ENCODE measurements at regions not wholly inside any gene's neighbourhood (a gene's known extent, or its start where the extent isn't known, plus 50 kb on each side); places are given as distances from the start of the nearest gene placed in this dataset.

- CTCF ChIA-PET: no interaction called here
- no peak overlapping the region for H3K4me3 ChIP-seq (ENCODE audit: low read depth in 2 of 2, low read length in 2 of 2)
- ATAC-seq: no peak
- no peak for DNase-seq (ENCODE audit: low read depth, low spot score)
- TF ChIP-seq CTCF (IDR thresholded peaks at IDR 0.05): no peak
- TF ChIP-seq TCF7L2 (IDR thresholded peaks at IDR 0.05; ENCODE audit: low read depth, low read length): no peak
- no peak for TF ChIP-seq REST (IDR thresholded peaks at IDR 0.05; ENCODE audit: insufficient read depth in 1 of 2, low read depth in 2 of 2, low read length in 1 of 2)
- TF ChIP-seq SIN3A (IDR thresholded peaks at IDR 0.05; ENCODE audit: borderline replicate concordance, insufficient read depth, low read depth, low read length): no peak
- TF ChIP-seq POLR2AphosphoS5 (IDR thresholded peaks at IDR 0.05; ENCODE audit: low read depth, low read length): no peak
- no peak overlapping the region for H3K27ac ChIP-seq (ENCODE audit: low read length)
- BruUV-seq (replicated peaks): no TSS peak
- POLR2A ChIA-PET: no interaction called here
- H3K36me3 ChIP-seq (ENCODE audit: control insufficient read depth, insufficient read depth, low read length): no peaks in the 10 kb centered on the region
- H3K4me1 ChIP-seq (ENCODE audit: control insufficient read depth, insufficient read depth, low read length): no peaks in the 10 kb centered on the region
- intact Hi-C loops (cut with micrococcal nuclease; ENCODE audit: unreplicated experiment): no loop called here
- H3K27me3 ChIP-seq (ENCODE audit: control insufficient read depth, insufficient read depth, low read length): no peaks in the 10 kb centered on the region
- in situ Hi-C loops (cut with HindIII; ENCODE audit: low pct_unique_long_range_greater_than_20kb, low sequenced_read_pairs): no loop called here
- no peaks in the 10 kb centered on the region for H3K9me3 ChIP-seq (ENCODE audit: control insufficient read depth, insufficient read depth, low read depth, low read length)
These were observed 235.8 kb upstream of the TNP1 start for GRCh38 chr2:217095511-217096205.

GRCh38 chr2:217092710-217093379, 233.0 kb upstream of the TNP1 start:
- ChIA-PET POLR2A (no interaction called here), CTCF (no interaction called here)
- TF ChIP-seq SIN3A (IDR thresholded peaks at IDR 0.05; ENCODE audit: borderline replicate concordance, insufficient read depth, low read depth, low read length) (no peak), TCF7L2 (IDR thresholded peaks at IDR 0.05; ENCODE audit: low read depth, low read length) (no peak)
- no peak overlapping the region for H3K4me3 ChIP-seq (ENCODE audit: low read depth in 2 of 2, low read length in 2 of 2)
- H3K27me3 ChIP-seq (ENCODE audit: control insufficient read depth, insufficient read depth, low read length): no peaks in the 10 kb centered on the region
- no TSS peak for BruUV-seq (replicated peaks)
- H3K9me3 ChIP-seq (ENCODE audit: control insufficient read depth, insufficient read depth, low read depth, low read length): no peaks in the 10 kb centered on the region
- ATAC-seq (no peak), DNase-seq (ENCODE audit: low read depth, low spot score) (no peak)
- intact Hi-C loops (cut with micrococcal nuclease; ENCODE audit: unreplicated experiment): no loop called here
- no peak overlapping the region for H3K27ac ChIP-seq (ENCODE audit: low read length)
- in situ Hi-C loops (cut with HindIII; ENCODE audit: low pct_unique_long_range_greater_than_20kb, low sequenced_read_pairs): no loop called here
- no peaks in the 10 kb centered on the region for H3K36me3 ChIP-seq (ENCODE audit: control insufficient read depth, insufficient read depth, low read length)
- no peaks in the 10 kb centered on the region for H3K4me1 ChIP-seq (ENCODE audit: control insufficient read depth, insufficient read depth, low read length)

- in situ Hi-C loops (cut with HindIII; ENCODE audit: low pct_unique_long_range_greater_than_20kb, low sequenced_read_pairs): no loop called here
- H3K4me3 ChIP-seq (ENCODE audit: low read depth in 2 of 2, low read length in 2 of 2): no peak overlapping the region
- ChIA-PET POLR2A (no interaction called here), CTCF (no interaction called here)
- ATAC-seq (no peak), DNase-seq (ENCODE audit: low read depth, low spot score) (no peak)
- no peaks in the 10 kb centered on the region for H3K27me3 ChIP-seq (ENCODE audit: control insufficient read depth, insufficient read depth, low read length)
- intact Hi-C loops (cut with micrococcal nuclease; ENCODE audit: unreplicated experiment): no loop called here
- no peak overlapping the region for H3K27ac ChIP-seq (ENCODE audit: low read length)
- H3K9me3 ChIP-seq (ENCODE audit: control insufficient read depth, insufficient read depth, low read depth, low read length): no peaks in the 10 kb centered on the region
- BruUV-seq (replicated peaks): no TSS peak
- no peaks in the 10 kb centered on the region for H3K36me3 ChIP-seq (ENCODE audit: control insufficient read depth, insufficient read depth, low read length)
- no peaks in the 10 kb centered on the region for H3K4me1 ChIP-seq (ENCODE audit: control insufficient read depth, insufficient read depth, low read length)
- no peak for TF ChIP-seq SIN3A (IDR thresholded peaks at IDR 0.05; ENCODE audit: borderline replicate concordance, insufficient read depth, low read depth, low read length)
- no peak for TF ChIP-seq TCF7L2 (IDR thresholded peaks at IDR 0.05; ENCODE audit: low read depth, low read length)
- no peak for TF ChIP-seq POLR2AphosphoS5 (IDR thresholded peaks at IDR 0.05; ENCODE audit: low read depth, low read length)
- no peak for TF ChIP-seq CTCF (IDR thresholded peaks at IDR 0.05)
- no peak for TF ChIP-seq REST (IDR thresholded peaks at IDR 0.05; ENCODE audit: insufficient read depth in 1 of 2, low read depth in 2 of 2, low read length in 1 of 2)
These were observed 231.7 kb upstream of the TNP1 start for GRCh38 chr2:217091531-217091930.

Data from Panc1 (cell line).